K562 (cell line): ENCODE measurements at regions not wholly inside any gene's neighbourhood (a gene's known extent, or its start where the extent isn't known, plus 50 kb on each side); places are given as distances from the start of the nearest gene placed in this dataset.
A peak's percentile ranks its signal among the peaks of the same experiment; 100 is the strongest.

Experiments
- ATAC-seq: fragments of 200-7000 bp; cut with Tn5 transposase; 3 replicates; pipeline ENCODE4 v1.9.1; 2020; ENCODE audit warnings: moderate library complexity
- BruUV-seq: library from RNA; stranded (reverse); fragments of 400-500 nt; replicated peaks from 2 replicates; lab custom pipeline; 2021; lab: Mats Ljungman, UMichigan
- CTCF ChIA-PET: fragments of 300-600 bp; formaldehyde crosslinking; extraction: SDS; loops from one replicate; lab custom pipeline; 2021; ENCODE audit warnings: low intra/inter-chr PET ratio; lab: Yijun Ruan, JAX
- POLR2A ChIA-PET: fragments of 300-600, 350-650 bp; sonication (Branson Sonifier 250); formaldehyde crosslinking; extraction: SDS; loops from one replicate; lab custom pipeline; 2021; ENCODE audit warnings: antibody characterized with exemption, inconsistent platforms; lab: Yijun Ruan, JAX
- DNase-seq, 4 experiments: peaks; one replicate each; pipeline versions ENCODE4 v3.0.0 to v3.0.0-alpha.2; 2011 to 2018; ENCODE audit warnings: low spot score in 3 of 4, mixed read lengths in 3 of 4; ENCODE audit errors: extremely low read depth in 1 of 4
- FAIRE-seq: peaks from 2 replicates; lab custom pipeline; 2011; peaks lifted over from hg19 to GRCh38; lab: Jason Lieb, UNC
- H2AFZ ChIP-seq: 2 replicates; pipeline ENCODE4 v1.6.0; 2011; ENCODE audit warnings: low read depth, low read length, control low read depth, inconsistent platforms
- H3K27ac ChIP-seq: fragments of 200-600 bp; 3 replicates; pipeline ENCODE4 v1.8.0; 2011; ENCODE audit warnings: low read depth, mild to moderate bottlenecking, control low read depth, inconsistent platforms, low read length, moderate library complexity, mixed read lengths; ENCODE audit errors: extremely low read depth
- H3K27me3 ChIP-seq, 2 experiments: fragments of 300-600 bp in 1 of 2; 2 replicates in 1 of 2; 3 replicates in 1 of 2; pipeline versions ENCODE4 v1.6.0 to v1.8.0; 2011; ENCODE audit warnings: inconsistent platforms in 2 of 2, low read length in 2 of 2, mild to moderate bottlenecking in 1 of 2, mixed read lengths in 1 of 2, moderate library complexity in 1 of 2; ENCODE audit not compliant: control insufficient read depth in 2 of 2, insufficient read depth in 2 of 2
- H3K36me3 ChIP-seq: fragments of 300-600 bp; 3 replicates; pipeline ENCODE4 v1.8.0; 2011; ENCODE audit warnings: mild to moderate bottlenecking, low read length, inconsistent platforms; ENCODE audit not compliant: control insufficient read depth, insufficient read depth
- H3K4me1 ChIP-seq, 2 experiments: fragments of 200-600 bp in 1 of 2; replicated peaks in 1 of 2; 2 replicates in 1 of 2; 3 replicates in 1 of 2; pipeline versions ENCODE4 v1.5.1 to v1.8.0; 2011; ENCODE audit warnings: inconsistent platforms in 2 of 2, low read length in 2 of 2, mild to moderate bottlenecking in 1 of 2, mixed read lengths in 1 of 2, moderate library complexity in 1 of 2; ENCODE audit not compliant: control insufficient read depth in 2 of 2, insufficient read depth in 2 of 2
- H3K4me2 ChIP-seq: 2 replicates; pipeline ENCODE4 v1.6.1; 2011; ENCODE audit warnings: low read length, control low read depth, inconsistent platforms, mixed read lengths; ENCODE audit not compliant: insufficient read depth
- H3K4me3 ChIP-seq: fragments of 200-600 bp; sonication (generic), shearing (Covaris generic); 2 replicates; pipeline ENCODE4 v1.5.1; 2016; ENCODE audit warnings: control low read depth, inconsistent platforms
- H3K79me2 ChIP-seq: fragments of 200-600 bp; 3 replicates; pipeline ENCODE4 v1.8.0; 2011; ENCODE audit warnings: low read length, inconsistent platforms; ENCODE audit not compliant: control insufficient read depth, insufficient read depth
- H3K9ac ChIP-seq, 2 experiments: 2 replicates each; pipeline versions ENCODE4 v1.6.0 to v1.6.1; 2011; ENCODE audit warnings: low read depth in 2 of 2, low read length in 2 of 2, control low read depth in 1 of 2, inconsistent platforms in 1 of 2, mild to moderate bottlenecking in 1 of 2, mixed read lengths in 1 of 2; ENCODE audit not compliant: insufficient read depth in 1 of 2
- H3K9me1 ChIP-seq: one replicate; pipeline ENCODE4 v1.6.0; 2011; ENCODE audit warnings: inconsistent platforms, mild to moderate bottlenecking, low read length, moderate library complexity; ENCODE audit not compliant: control insufficient read depth, insufficient read depth
- H3K9me3 ChIP-seq: replicated peaks from 2 replicates; pipeline ENCODE4 v1.5.1; 2011; ENCODE audit warnings: low read depth, low read length, inconsistent platforms; ENCODE audit not compliant: control insufficient read depth, insufficient read depth
- H4K20me1 ChIP-seq: replicated peaks from 2 replicates; pipeline ENCODE4 v1.6.1; 2011; ENCODE audit warnings: low read length, inconsistent platforms, mixed read lengths; ENCODE audit not compliant: control insufficient read depth, insufficient read depth
- CEBPG ChIP-seq, 3 experiments: fragments of 200-800 bp in 1 of 3; sonication (Bioruptor generic) in 1 of 3; sonication (generic) in 1 of 3; formaldehyde crosslinking in 1 of 3; IDR thresholded peaks in 2 of 3; conservative IDR thresholded peaks in 1 of 3; 2 replicates each; pipeline versions ENCODE4 v1.6.1 to v1.8.0; 2016 to 2022; ENCODE audit warnings: missing compliant biosample characterization in 2 of 3, missing genetic modification characterization in 2 of 3, mild to moderate bottlenecking in 1 of 3, missing genetic modification reagents in 1 of 3
- CTCF ChIP-seq, 3 experiments: IDR thresholded peaks in 2 of 3; conservative IDR thresholded peaks in 1 of 3; 2 replicates each; pipeline ENCODE4 v1.5.1; 2011 to 2012; ENCODE audit warnings: low read length in 3 of 3, mild to moderate bottlenecking in 3 of 3, control low read depth in 2 of 3, improper control_type of control experiment in 1 of 3, inconsistent platforms in 1 of 3, low read depth in 1 of 3, mixed read lengths in 1 of 3, moderate library complexity in 1 of 3; ENCODE audit not compliant: insufficient read depth in 2 of 3
- DLX4 ChIP-seq: fragments of 250-450 bp; sonication (Bioruptor Pico); IDR thresholded peaks from 2 replicates; pipeline ENCODE4 v1.6.1; 2021; ENCODE audit warnings: mild to moderate bottlenecking
- HNRNPK ChIP-seq: fragments of 200-400 bp; formaldehyde crosslinking; IDR thresholded peaks from one replicate; pipeline ENCODE4 v1.6.1; 2018; ENCODE audit warnings: mild to moderate bottlenecking, low read depth, low read length; ENCODE audit not compliant: poor library complexity, severe bottlenecking
- POLR2A ChIP-seq: fragments of 450-650 bp; conservative IDR thresholded peaks from 2 replicates; pipeline ENCODE4 v1.6.1; 2016
- SIN3A ChIP-seq, 2 experiments: fragments of 150-350 bp in 1 of 2; IDR thresholded peaks; 2 replicates each; pipeline ENCODE4 v1.6.1; 2011 to 2016; ENCODE audit warnings: borderline replicate concordance in 2 of 2, low read depth in 2 of 2, low read length in 2 of 2, mild to moderate bottlenecking in 2 of 2, moderate library complexity in 2 of 2; ENCODE audit not compliant: control insufficient read depth in 1 of 2
- THRAP3 ChIP-seq: fragments of 450-650 bp; IDR thresholded peaks from 2 replicates; pipeline ENCODE4 v1.6.1; 2016; ENCODE audit warnings: mild to moderate bottlenecking, inconsistent platforms, borderline replicate concordance
- U2AF2 ChIP-seq: fragments of 200-400 bp; formaldehyde crosslinking; optimal IDR thresholded peaks from 2 replicates; pipeline ENCODE3; 2017; ENCODE audit warnings: low read depth, mild to moderate bottlenecking, low read length
- ZBTB1 ChIP-seq: sonication (generic); formaldehyde crosslinking; IDR thresholded peaks from 2 replicates; pipeline ENCODE4 v1.8.1; 2023; ENCODE audit warnings: missing genetic modification reagents, low read depth, mild to moderate bottlenecking, borderline replicate concordance
- ZNF165 ChIP-seq: fragments of 250-450 bp; sonication (Bioruptor Pico); IDR thresholded peaks from 2 replicates; pipeline ENCODE4 v1.4.0; 2020; ENCODE audit warnings: borderline replicate concordance
- ZNF668 ChIP-seq: fragments of 250-450 bp; sonication (Bioruptor Pico); IDR thresholded peaks from 2 replicates; pipeline ENCODE4 v1.8.0; 2022; ENCODE audit warnings: mild to moderate bottlenecking, inconsistent platforms
- ZNF699 ChIP-seq: fragments of 250-450 bp; sonication (Bioruptor Pico); IDR thresholded peaks from 2 replicates; pipeline ENCODE4 v1.8.0; 2021; ENCODE audit warnings: mild to moderate bottlenecking, moderate library complexity; ENCODE audit not compliant: insufficient replicate concordance
- WGBS: fragments of 100-300 bp; shearing (Covaris generic); methylation state at CpG from one replicate; pipeline ENCODE4 v1.1.6; 2016; ENCODE audit warnings: low coverage, mixed read lengths; ENCODE audit not compliant: insufficient coverage; ENCODE audit errors: missing lambda C conversion rate; 5-methylcytosine and 5-hydroxymethylcytosine counted together
- in situ Hi-C: fragments of 300-500 bp; cut with MboI; formaldehyde crosslinking; loops from 4 replicates; pipeline ENCODE4 v1.15.0; 2018; ENCODE audit warnings: inconsistent platforms, mixed read lengths
- intact Hi-C: fragments of 100-400 bp; cut with micrococcal nuclease; formaldehyde crosslinking; loops from 2 replicates; pipeline ENCODE4 v1.14.2; 2022
- TF ChIP-seq, protein P1 (sequence below): IDR thresholded peaks from 2 replicates; pipeline ENCODE4 v1.6.1; 2011; ENCODE audit not compliant: insufficient read length; ENCODE audit errors: extremely low read depth
- TF ChIP-seq, protein P2 (sequence below): fragments of 250-450 bp; sonication (Bioruptor Pico); IDR thresholded peaks from 2 replicates; pipeline ENCODE4 v1.9.0; 2021; ENCODE audit warnings: mild to moderate bottlenecking, inconsistent platforms

- Histone ChIP-seq H3K4me1 (peaks cover 17 to 28% of the 10 kb centered on the region in 2 experiments; a peak in 4 of 5 replicates), H3K79me2 (no peaks in the 10 kb centered on the region), H3K4me3 (no peak overlapping the region), H3K9me1 (no peaks in the 10 kb centered on the region), H4K20me1 (no peaks in the 10 kb centered on the region), H3K27me3 (peaks cover 0 to 3% of the 10 kb centered on the region in 2 experiments; a peak in 1 of 5 replicates), H2AFZ (no peak overlapping the region), H3K9ac (peak overlapping the region in 1 of 2 experiments; percentile 28; a peak in 1 of 4 replicates), H3K27ac (no peak overlapping the region), H3K4me2 (peak overlapping the region; percentile 49), H3K9me3 (peaks cover 9% of the 10 kb centered on the region), H3K36me3 (no peaks in the 10 kb centered on the region)
- 30% methylated on average over 13 of the region's 22 CpGs for WGBS
- CTCF ChIA-PET, result no interaction called here
- ATAC-seq (no peak; the same call in 2 of the 3 replicates), DNase-seq (peak in 3 of 4 experiments; percentile 29 to 51 (median 42)), FAIRE-seq (peak; percentile 29)
- BruUV-seq, result no TSS peak
- POLR2A ChIA-PET, result no interaction called here
- intact Hi-C loops (no loop called here), in situ Hi-C loops (no loop called here)
- no peak for TF ChIP-seq DLX4 (CRISPR knock-in tag)
- TF ChIP-seq HNRNPK, result no peak
- no peak for TF ChIP-seq U2AF2
- no peak for TF ChIP-seq CEBPG (CRISPR knock-in tag; IDR thresholded peaks at IDR 0.05)
- no peak for TF ChIP-seq CEBPG (tag; conservative IDR thresholded peaks at IDR 0.05 in 1 of 2, IDR thresholded peaks at IDR 0.05 in 1 of 2)
- no peak for TF ChIP-seq CTCF (IDR thresholded peaks at IDR 0.05 in 2 of 3, conservative IDR thresholded peaks at IDR 0.05 in 1 of 3; ENCODE audit: insufficient read depth in 2 of 3, low read depth in 1 of 3, low read length in 3 of 3)
- TF ChIP-seq, protein P1, sequence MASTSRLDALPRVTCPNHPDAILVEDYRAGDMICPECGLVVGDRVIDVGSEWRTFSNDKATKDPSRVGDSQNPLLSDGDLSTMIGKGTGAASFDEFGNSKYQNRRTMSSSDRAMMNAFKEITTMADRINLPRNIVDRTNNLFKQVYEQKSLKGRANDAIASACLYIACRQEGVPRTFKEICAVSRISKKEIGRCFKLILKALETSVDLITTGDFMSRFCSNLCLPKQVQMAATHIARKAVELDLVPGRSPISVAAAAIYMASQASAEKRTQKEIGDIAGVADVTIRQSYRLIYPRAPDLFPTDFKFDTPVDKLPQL, result no peak
- no peak for TF ChIP-seq ZNF699
- no peak for TF ChIP-seq POLR2A
- TF ChIP-seq ZBTB1 (CRISPR knock-in tag), result no peak
- no peak for TF ChIP-seq THRAP3
- TF ChIP-seq, protein P2, sequence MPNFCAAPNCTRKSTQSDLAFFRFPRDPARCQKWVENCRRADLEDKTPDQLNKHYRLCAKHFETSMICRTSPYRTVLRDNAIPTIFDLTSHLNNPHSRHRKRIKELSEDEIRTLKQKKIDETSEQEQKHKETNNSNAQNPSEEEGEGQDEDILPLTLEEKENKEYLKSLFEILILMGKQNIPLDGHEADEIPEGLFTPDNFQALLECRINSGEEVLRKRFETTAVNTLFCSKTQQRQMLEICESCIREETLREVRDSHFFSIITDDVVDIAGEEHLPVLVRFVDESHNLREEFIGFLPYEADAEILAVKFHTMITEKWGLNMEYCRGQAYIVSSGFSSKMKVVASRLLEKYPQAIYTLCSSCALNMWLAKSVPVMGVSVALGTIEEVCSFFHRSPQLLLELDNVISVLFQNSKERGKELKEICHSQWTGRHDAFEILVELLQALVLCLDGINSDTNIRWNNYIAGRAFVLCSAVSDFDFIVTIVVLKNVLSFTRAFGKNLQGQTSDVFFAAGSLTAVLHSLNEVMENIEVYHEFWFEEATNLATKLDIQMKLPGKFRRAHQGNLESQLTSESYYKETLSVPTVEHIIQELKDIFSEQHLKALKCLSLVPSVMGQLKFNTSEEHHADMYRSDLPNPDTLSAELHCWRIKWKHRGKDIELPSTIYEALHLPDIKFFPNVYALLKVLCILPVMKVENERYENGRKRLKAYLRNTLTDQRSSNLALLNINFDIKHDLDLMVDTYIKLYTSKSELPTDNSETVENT (CRISPR knock-in tag), result no peak
- no peak for TF ChIP-seq ZNF668 (CRISPR knock-in tag)
- no peak for TF ChIP-seq SIN3A (IDR thresholded peaks at IDR 0.05; ENCODE audit: borderline replicate concordance in 2 of 2, control insufficient read depth in 1 of 2, low read depth in 2 of 2, low read length in 2 of 2)
- TF ChIP-seq ZNF165 (CRISPR knock-in tag), result no peak
These were observed 122.3 kb downstream of the BRD1 start for GRCh38 chr22:49705216-49705971.
